CD4-positive, alpha-beta T cell treated with Interleukin-4 for 4 hours (primary cell): ENCODE measurements at regions not wholly inside any gene's neighbourhood (a gene's known extent, or its start where the extent isn't known, plus 50 kb on each side); places are given as distances from the start of the nearest gene placed in this dataset.
"Not testable (repeated sequence)": the region's sequence is repeated elsewhere in the genome, so short reads cannot be mapped to it uniquely, and the experiment has no call there.

ENCODE experiments used
- DNase-seq: peaks from one replicate; pipeline ENCODE4 v3.0.0-alpha.2; 2020

GRCh38 chr1:273772-274171, 177.7 kb downstream of the OR4F29 start:
- not testable (repeated sequence) for DNase-seq

- DNase-seq: peak; percentile 56
These were observed 183.7 kb downstream of the OR4F29 start for GRCh38 chr1:267815-268214.
